Coronary artery (tissue), 2 donors: ENCODE measurements at regions not wholly inside any gene's neighbourhood (a gene's known extent, or its start where the extent isn't known, plus 50 kb on each side); places are given as distances from the start of the nearest gene placed in this dataset.
"Not testable (repeated sequence)": the region's sequence is repeated elsewhere in the genome, so short reads cannot be mapped to it uniquely, and the experiment has no call there.

Experiments used
- DNase-seq: peaks from one replicate; pipeline ENCODE4 v3.0.0-alpha.2; 2017; ENCODE audit warnings: low spot score
- H3K27ac ChIP-seq, 2 donors: fragments of 200-600 bp; sonication (generic); one replicate each; pipeline ENCODE4 v1.5.1; 2016 to 2019
- H3K4me3 ChIP-seq: fragments of 200-600 bp; sonication (generic); 2 replicates; pipeline ENCODE4 v1.5.1; 2016; ENCODE audit warnings: mild to moderate bottlenecking, moderate library complexity
- CTCF ChIP-seq: fragments of 200-600 bp; sonication (generic); IDR thresholded peaks from one replicate; pipeline ENCODE4 v1.5.1; 2019; ENCODE audit warnings: antibody characterized with exemption

DNA sequence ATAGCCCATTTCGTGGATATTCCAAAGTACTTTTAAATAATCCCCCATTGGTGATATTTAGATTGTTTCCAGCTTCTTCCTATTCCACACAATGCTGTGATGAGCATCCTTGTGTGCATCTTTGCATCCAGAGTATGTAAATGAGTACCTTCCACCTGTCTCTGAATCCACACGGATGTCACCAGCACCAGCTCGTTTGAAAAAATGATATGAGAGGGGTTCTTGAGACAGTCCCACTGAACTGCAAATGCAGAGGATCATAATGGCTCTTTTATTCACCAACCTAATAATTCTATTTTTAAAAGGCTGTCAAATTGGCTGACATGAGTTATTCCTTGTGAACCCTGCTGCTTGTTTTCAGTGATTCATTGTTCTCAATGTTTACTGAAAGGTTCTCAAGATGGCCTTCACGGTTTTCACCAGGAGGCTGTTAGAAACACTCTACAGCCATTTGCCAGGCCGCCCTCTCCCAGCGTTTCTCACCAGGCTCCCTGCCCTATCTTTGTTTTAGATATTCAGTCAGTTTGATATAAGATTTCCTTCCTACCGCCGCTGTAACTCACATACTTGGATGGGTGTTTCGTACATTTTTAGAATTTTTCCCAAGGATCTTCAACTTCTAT is 96.7 kb upstream of the PTPRG start:
- no peak for TF ChIP-seq CTCF
- Histone ChIP-seq H3K27ac (no peak overlapping the region), H3K4me3 (no peak overlapping the region)
- DNase-seq: no peak

- DNase-seq: no peak
- TF ChIP-seq CTCF: no peak
- Histone ChIP-seq H3K4me3 (no peak overlapping the region), H3K27ac (no peak overlapping the region)
These were observed 95.0 kb upstream of the PTPRG start for GRCh38 chr3:61466357-61466756.

DNA sequence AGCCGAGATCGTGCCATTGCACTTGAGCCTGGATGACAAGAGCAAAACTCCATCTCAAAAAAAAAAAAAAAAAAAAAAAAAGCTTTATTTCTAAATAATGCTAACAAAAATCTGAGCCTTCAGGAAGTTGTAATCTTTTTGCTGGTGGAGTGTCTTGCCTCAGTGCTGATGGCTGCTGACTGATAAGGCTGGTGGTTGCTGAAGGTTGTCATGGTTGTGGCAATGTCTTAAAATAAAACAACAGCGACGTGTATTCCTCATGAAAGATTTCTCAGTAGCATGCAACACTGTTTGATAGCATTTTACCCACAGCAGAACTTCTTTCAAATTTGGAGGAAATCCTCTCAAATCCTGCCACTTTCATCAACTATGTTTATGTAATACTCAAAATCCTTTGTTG is 77.4 kb upstream of the PTPRG start:
- no peak for DNase-seq
- Histone ChIP-seq H3K27ac (no peak overlapping the region), H3K4me3 (no peak overlapping the region)
- TF ChIP-seq CTCF: no peak

GRCh38 chr3:61493339-61493738 is 68.0 kb upstream of the PTPRG start:
- DNase-seq: no peak
- no peak for TF ChIP-seq CTCF
- Histone ChIP-seq H3K27ac (no peak overlapping the region), H3K4me3 (no peak overlapping the region)

DNA sequence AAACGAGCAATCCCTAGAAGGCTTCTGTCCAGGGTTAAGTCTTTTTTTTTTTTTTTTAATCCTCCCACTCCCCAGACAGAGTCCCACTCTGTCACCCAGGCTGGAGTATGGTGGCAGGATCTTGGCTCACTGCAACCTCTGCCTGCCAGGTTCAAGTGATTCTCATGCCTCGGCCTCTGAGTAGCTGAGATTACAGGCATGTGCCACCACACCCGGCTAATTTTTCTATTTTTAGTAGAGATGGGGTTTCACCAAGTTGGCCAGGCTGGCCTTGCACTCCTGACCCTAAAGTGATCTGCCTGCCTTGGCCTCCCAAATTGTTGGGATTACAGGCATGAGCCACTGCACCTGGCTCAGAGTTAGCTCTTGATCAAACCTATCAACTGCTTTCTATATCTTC is 67.1 kb upstream of the PTPRG start:
- H3K27ac ChIP-seq, DNase-seq, H3K4me3 ChIP-seq: not testable (repeated sequence)

DNA sequence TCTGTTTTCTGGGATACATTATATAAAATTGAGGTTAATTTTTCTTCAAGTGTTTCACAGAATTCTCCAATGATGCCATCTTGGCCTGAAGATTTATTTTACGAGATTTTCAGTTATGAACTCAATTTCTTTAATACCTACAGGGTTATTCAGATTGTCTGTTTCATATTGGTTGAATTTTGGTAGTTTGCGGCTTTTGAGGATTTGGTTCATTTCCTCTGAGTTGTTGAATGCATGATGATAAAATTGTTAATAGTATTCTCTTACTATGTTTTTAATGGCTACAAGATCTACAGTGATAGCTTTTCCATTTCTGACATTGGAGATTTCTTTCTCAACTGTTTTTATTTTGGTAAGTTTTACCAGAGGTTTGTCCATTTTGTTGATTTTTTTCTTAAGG is 63.9 kb upstream of the PTPRG start:
- DNase-seq: no peak
- TF ChIP-seq CTCF: no peak
- H3K4me3 ChIP-seq: no peak overlapping the region
- H3K27ac ChIP-seq: no peak overlapping the region

DNA sequence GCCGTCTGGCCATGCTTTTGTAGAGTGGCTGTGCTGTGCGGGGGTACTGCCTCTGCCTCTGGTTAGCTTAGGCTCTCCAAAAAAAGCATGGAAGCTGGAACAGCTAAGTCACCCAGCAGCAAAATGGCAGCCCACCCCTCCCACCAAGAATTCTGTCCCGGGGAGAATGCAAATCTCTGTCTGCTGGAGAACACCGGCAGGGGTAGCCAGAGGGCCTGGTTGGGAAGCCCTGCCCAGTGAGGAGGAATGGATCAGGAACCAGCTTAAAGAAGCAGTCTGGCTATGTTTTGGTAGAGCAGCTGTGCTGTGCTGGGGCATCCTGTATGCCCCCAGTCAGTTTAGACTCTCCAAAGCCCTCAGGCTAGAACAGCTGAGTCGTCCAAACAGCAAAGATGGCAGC is 56.2 kb upstream of the PTPRG start:
- Histone ChIP-seq H3K4me3 (no peak overlapping the region), H3K27ac (no peak overlapping the region)
- DNase-seq: no peak
- no peak for TF ChIP-seq CTCF

- no peak for DNase-seq
- H3K4me3 ChIP-seq: no peak overlapping the region
- no peak overlapping the region for H3K27ac ChIP-seq
- TF ChIP-seq CTCF: no peak
These were observed 53.4 kb upstream of the PTPRG start for GRCh38 chr3:61507946-61508345.
